H1 (cell line): ENCODE measurements at regions not wholly inside any gene's neighbourhood (a gene's known extent, or its start where the extent isn't known, plus 50 kb on each side); places are given as distances from the start of the nearest gene placed in this dataset.

ENCODE experiments used
- CTCF ChIA-PET: fragments of 300-600 bp; sonication (Branson Sonifier 250); formaldehyde crosslinking; loops from one replicate; lab custom pipeline; 2021; ENCODE audit not compliant: partially characterized antibody; lab: Charles Lee
- POLR2A ChIA-PET: fragments of 300-600 bp; sonication (Branson Sonifier 250); formaldehyde crosslinking; loops from one replicate; lab custom pipeline; 2021; ENCODE audit warnings: inconsistent platforms; ENCODE audit not compliant: partially characterized antibody; lab: Charles Lee
- DNase-seq, 2 experiments: peaks; one replicate each; pipeline versions ENCODE4 v3.0.0 to v3.0.0-alpha.2; 2010 to 2022; ENCODE audit warnings: low spot score in 2 of 2, low read depth in 1 of 2, mixed read lengths in 1 of 2
- FAIRE-seq: peaks from 2 replicates; lab custom pipeline; 2011; peaks lifted over from hg19 to GRCh38; lab: Jason Lieb, UNC
- H2AFZ ChIP-seq: 2 replicates; pipeline ENCODE4 v1.8.1; 2012; ENCODE audit warnings: low read length, inconsistent platforms
- H2AK5ac ChIP-seq: 2 replicates; pipeline ENCODE4 v1.6.1; 2013; ENCODE audit warnings: low read depth, low read length
- H2BK120ac ChIP-seq: replicated peaks from 2 replicates; pipeline ENCODE3; 2013; ENCODE audit warnings: low read depth, low read length, inconsistent platforms
- H2BK12ac ChIP-seq: 2 replicates; pipeline ENCODE4 v1.6.1; 2013; ENCODE audit warnings: low read depth, low read length
- H2BK15ac ChIP-seq: 2 replicates; pipeline ENCODE4 v1.6.1; 2013; ENCODE audit warnings: low read length
- H2BK20ac ChIP-seq: 2 replicates; pipeline ENCODE4 v1.6.1; 2013; ENCODE audit warnings: low read length
- H2BK5ac ChIP-seq: 2 replicates; pipeline ENCODE4 v1.6.1; 2013; ENCODE audit warnings: low read depth, low read length
- H3K14ac ChIP-seq: 2 replicates; pipeline ENCODE4 v1.6.1; 2013; ENCODE audit warnings: inconsistent platforms; ENCODE audit not compliant: insufficient read length
- H3K18ac ChIP-seq: 2 replicates; pipeline ENCODE4 v1.6.1; 2013; ENCODE audit warnings: low read length; ENCODE audit errors: extremely low read depth
- H3K23ac ChIP-seq: 2 replicates; pipeline ENCODE4 v1.6.1; 2013; ENCODE audit warnings: inconsistent platforms; ENCODE audit not compliant: insufficient read length
- H3K23me2 ChIP-seq: 2 replicates; pipeline ENCODE4 v1.6.1; 2013; ENCODE audit warnings: low read depth, low read length
- H3K27ac ChIP-seq: 2 replicates; pipeline ENCODE4 v1.6.1; 2011; ENCODE audit warnings: low read depth, low read length, inconsistent platforms
- H3K27me3 ChIP-seq, 4 experiments: replicated peaks in 1 of 4; 1 replicate in 1 of 4; 2 replicates in 3 of 4; pipeline versions ENCODE4 v1.6.1 to v1.8.1; 2011 to 2013; ENCODE audit warnings: low read length in 3 of 4, mild to moderate bottlenecking in 3 of 4, inconsistent platforms in 2 of 4, mixed read lengths in 2 of 4, moderate library complexity in 1 of 4; ENCODE audit not compliant: control insufficient read depth in 3 of 4, insufficient read depth in 3 of 4; ENCODE audit errors: extremely low read depth in 1 of 4
- H3K36me3 ChIP-seq, 4 experiments: 2 replicates each; pipeline versions ENCODE4 v1.6.1 to v1.8.1; 2011 to 2013; ENCODE audit warnings: mild to moderate bottlenecking in 4 of 4, low read length in 3 of 4, moderate library complexity in 2 of 4, control low read depth in 1 of 4, inconsistent platforms in 1 of 4; ENCODE audit not compliant: insufficient read depth in 4 of 4, control insufficient read depth in 2 of 4
- H3K4ac ChIP-seq: replicated peaks from 2 replicates; pipeline ENCODE3; 2013; ENCODE audit warnings: low read length, low read depth, mixed read lengths, inconsistent platforms; ENCODE audit not compliant: insufficient read length
- H3K4me1 ChIP-seq, 4 experiments: replicated peaks in 1 of 4; 1 replicate in 1 of 4; 2 replicates in 3 of 4; pipeline versions ENCODE4 v1.6.1 to v1.8.1; 2011 to 2013; ENCODE audit warnings: low read length in 3 of 4, inconsistent platforms in 2 of 4, mixed read lengths in 1 of 4; ENCODE audit not compliant: insufficient read depth in 4 of 4, control insufficient read depth in 3 of 4
- H3K4me2 ChIP-seq, 2 experiments: 2 replicates each; pipeline versions ENCODE4 v1.6.1 to v1.8.1; 2011 to 2013; ENCODE audit warnings: low read depth in 2 of 2, low read length in 2 of 2, control low read depth in 1 of 2, inconsistent platforms in 1 of 2, mild to moderate bottlenecking in 1 of 2; ENCODE audit not compliant: insufficient read depth in 1 of 2
- H3K4me3 ChIP-seq, 4 experiments: fragments of 200-600, 300-600 bp in 1 of 4; sonication (generic), shearing (Covaris generic), sonication (Bioruptor Twin) in 1 of 4; 2 replicates each; pipeline versions ENCODE4 v1.5.1 to v1.8.1; 2011 to 2016; ENCODE audit warnings: low read length in 4 of 4, low read depth in 3 of 4, control low read depth in 2 of 4, inconsistent platforms in 2 of 4, mild to moderate bottlenecking in 2 of 4, mixed read lengths in 1 of 4, moderate library complexity in 1 of 4; ENCODE audit not compliant: insufficient read depth in 2 of 4; ENCODE audit errors: extremely low read depth in 1 of 4
- H3K56ac ChIP-seq: replicated peaks from 2 replicates; pipeline ENCODE3; 2013; ENCODE audit warnings: low read depth, mild to moderate bottlenecking, mixed read lengths, low read length, inconsistent platforms; ENCODE audit not compliant: insufficient read length
- H3K79me1 ChIP-seq: 2 replicates; pipeline ENCODE4 v1.6.1; 2013; ENCODE audit warnings: low read depth, low read length, control low read depth
- H3K79me2 ChIP-seq, 2 experiments: 2 replicates each; pipeline versions ENCODE4 v1.6.1 to v1.8.1; 2012 to 2013; ENCODE audit warnings: low read length in 2 of 2, mild to moderate bottlenecking in 2 of 2, inconsistent platforms in 1 of 2; ENCODE audit not compliant: insufficient read depth in 2 of 2, control insufficient read depth in 1 of 2
- H3K9ac ChIP-seq, 4 experiments: replicated peaks in 1 of 4; 1 replicate in 1 of 4; 2 replicates in 3 of 4; pipeline versions ENCODE4 v1.6.1 to v1.8.1; 2011 to 2013; ENCODE audit warnings: low read depth in 3 of 4, low read length in 3 of 4, control low read depth in 2 of 4, mild to moderate bottlenecking in 2 of 4, moderate library complexity in 2 of 4, inconsistent platforms in 1 of 4; ENCODE audit errors: extremely low read depth in 1 of 4
- H3K9me3 ChIP-seq, 2 experiments: 2 replicates each; pipeline versions ENCODE4 v1.6.1 to v1.8.1; 2012 to 2013; ENCODE audit warnings: mild to moderate bottlenecking in 2 of 2, moderate library complexity in 2 of 2, control low read depth in 1 of 2, inconsistent platforms in 1 of 2, low read depth in 1 of 2, low read length in 1 of 2, mixed read lengths in 1 of 2; ENCODE audit not compliant: insufficient read depth in 2 of 2
- H4K20me1 ChIP-seq, 2 experiments: replicated peaks in 1 of 2; 2 replicates each; pipeline versions ENCODE3 to v1.8.1; 2011 to 2013; ENCODE audit warnings: inconsistent platforms in 2 of 2, low read length in 2 of 2, mild to moderate bottlenecking in 1 of 2; ENCODE audit not compliant: insufficient read depth in 2 of 2, control insufficient read depth in 1 of 2
- H4K5ac ChIP-seq: 2 replicates; pipeline ENCODE4 v1.6.1; 2013; ENCODE audit warnings: low read length, low read depth, mixed read lengths, inconsistent platforms; ENCODE audit not compliant: insufficient read length
- H4K8ac ChIP-seq: 2 replicates; pipeline ENCODE4 v1.8.0; 2013; ENCODE audit warnings: mild to moderate bottlenecking, moderate library complexity, low read length, inconsistent platforms; ENCODE audit not compliant: insufficient read depth; ENCODE audit errors: extremely low read depth
- H4K91ac ChIP-seq: replicated peaks from 2 replicates; pipeline ENCODE3; 2013; ENCODE audit warnings: low read length, mixed read lengths, inconsistent platforms; ENCODE audit not compliant: insufficient read length
- ASH2L ChIP-seq: fragments of 200-600, 300-600 bp; sonication (generic); IDR thresholded peaks from one replicate; pipeline ENCODE4 v1.7.1; 2017; ENCODE audit warnings: low read length
- BCL11A ChIP-seq, 2 experiments: IDR thresholded peaks; one replicate each; pipeline ENCODE4 v1.6.1; 2011; ENCODE audit warnings: low read depth in 2 of 2, low read length in 2 of 2, mild to moderate bottlenecking in 2 of 2
- CHD2 ChIP-seq: IDR thresholded peaks from 2 replicates; pipeline ENCODE4 v1.6.1; 2012; ENCODE audit warnings: low read length, improper control_type of control experiment
- CTBP2 ChIP-seq: IDR thresholded peaks from 2 replicates; pipeline ENCODE4 v1.7.0; 2011; ENCODE audit warnings: borderline replicate concordance, mild to moderate bottlenecking, moderate library complexity, mixed read lengths, low read length; ENCODE audit not compliant: insufficient read depth, insufficient read length
- EP300 ChIP-seq, 2 experiments: IDR thresholded peaks; 1 replicate in 1 of 2; 2 replicates in 1 of 2; pipeline ENCODE4 v1.6.1; 2011 to 2012; ENCODE audit warnings: low read depth in 2 of 2, low read length in 2 of 2, mild to moderate bottlenecking in 2 of 2, borderline replicate concordance in 1 of 2, inconsistent platforms in 1 of 2, moderate library complexity in 1 of 2
- FOSL1 ChIP-seq: IDR thresholded peaks from 2 replicates; pipeline ENCODE4 v1.6.1; 2011; ENCODE audit warnings: mild to moderate bottlenecking, low read depth, low read length, moderate library complexity; ENCODE audit not compliant: insufficient read depth
- GABPA ChIP-seq: IDR thresholded peaks from 2 replicates; pipeline ENCODE4 v1.6.1; 2011; ENCODE audit warnings: mild to moderate bottlenecking, low read length, moderate library complexity, borderline replicate concordance; ENCODE audit not compliant: insufficient read depth
- GTF2F1 ChIP-seq: IDR thresholded peaks from 2 replicates; pipeline ENCODE4 v1.6.1; 2012; ENCODE audit warnings: low read depth, low read length, improper control_type of control experiment, borderline replicate concordance
- KDM1A ChIP-seq: fragments of 200-600, 300-600 bp; sonication (generic); IDR thresholded peaks from 2 replicates; pipeline ENCODE4 v1.7.1; 2016; ENCODE audit warnings: mild to moderate bottlenecking, low read length, borderline replicate concordance
- MAFK ChIP-seq: IDR thresholded peaks from 2 replicates; pipeline ENCODE4 v1.6.1; 2012; ENCODE audit warnings: low read depth, mild to moderate bottlenecking, improper control_type of control experiment, low read length
- NANOG ChIP-seq: IDR thresholded peaks from 2 replicates; pipeline ENCODE4 v1.6.1; 2011; ENCODE audit warnings: low read length, low read depth, mild to moderate bottlenecking, inconsistent platforms; ENCODE audit not compliant: insufficient read depth, poor library complexity, severe bottlenecking
- RNF2 ChIP-seq: fragments of 200-900, 300-1000 bp; sonication (generic); IDR thresholded peaks from 2 replicates; pipeline ENCODE4 v1.7.1; 2016; ENCODE audit warnings: borderline replicate concordance, low read depth, mild to moderate bottlenecking, antibody characterized with exemption, low read length; ENCODE audit not compliant: poor library complexity, severe bottlenecking; ENCODE audit errors: missing control alignments
- SP1 ChIP-seq: IDR thresholded peaks from 2 replicates; pipeline ENCODE4 v1.6.1; 2011; ENCODE audit warnings: low read depth, low read length
- YY1 ChIP-seq: IDR thresholded peaks from 2 replicates; pipeline ENCODE4 v1.6.1; 2011; ENCODE audit warnings: low read depth, mild to moderate bottlenecking, low read length
- WGBS, 2 experiments: shearing (Covaris generic) in 1 of 2; methylation state at CpG; one replicate each; pipeline versions ENCODE4 v1.1.6 to v1.1.7; 2013 to 2015; ENCODE audit warnings: low lambda C conversion rate in 2 of 2, mixed read lengths in 2 of 2, inconsistent platforms in 1 of 2, low coverage in 1 of 2, missing lambda C conversion rate in 1 of 2; ENCODE audit not compliant: insufficient replicate concordance in 2 of 2, insufficient coverage in 1 of 2, insufficient read length in 1 of 2; ENCODE audit errors: extremely low coverage in 1 of 2, missing lambda C conversion rate in 1 of 2; 5-methylcytosine and 5-hydroxymethylcytosine counted together

- no peak overlapping the region for H2AFZ ChIP-seq
- DNase-seq (no peak), FAIRE-seq (no peak)
- POLR2A ChIA-PET = no interaction called here
- H3K79me1 ChIP-seq = no peaks in the 10 kb centered on the region
- no peak overlapping the region for H2AK5ac ChIP-seq
- H4K91ac ChIP-seq = no peak overlapping the region
- no peaks in the 10 kb centered on the region for H3K27me3 ChIP-seq
- CTCF ChIA-PET = no interaction called here
- H3K4me2 ChIP-seq = no peak overlapping the region
- H3K18ac ChIP-seq = no peak overlapping the region
- H2BK12ac ChIP-seq = no peak overlapping the region
- H4K8ac ChIP-seq = no peak overlapping the region
- no peaks in the 10 kb centered on the region for H3K4me1 ChIP-seq
- no peak overlapping the region for H3K4me3 ChIP-seq
- H2BK20ac ChIP-seq = no peak overlapping the region
- H3K14ac ChIP-seq = no peak overlapping the region
- H4K5ac ChIP-seq = no peak overlapping the region
- no peak overlapping the region for H3K27ac ChIP-seq
- no peaks in the 10 kb centered on the region for H3K23me2 ChIP-seq
- H3K9me3 ChIP-seq = no peaks in the 10 kb centered on the region; a peak in 1 of 4 replicates
- H2BK5ac ChIP-seq = no peak overlapping the region
- no peak overlapping the region for H3K23ac ChIP-seq
- H3K56ac ChIP-seq = no peak overlapping the region
- H4K20me1 ChIP-seq = no peaks in the 10 kb centered on the region
- H3K4ac ChIP-seq = no peak overlapping the region
- H3K36me3 ChIP-seq = no peaks in the 10 kb centered on the region
- H2BK15ac ChIP-seq = no peak overlapping the region
- H3K9ac ChIP-seq = no peak overlapping the region
- H3K79me2 ChIP-seq = no peaks in the 10 kb centered on the region
- 93% methylated on average over 3 of the region's 3 CpGs; no CpG with 5 or more reads in 1 of the 2 experiments for WGBS, 2 experiments
- no peak overlapping the region for H2BK120ac ChIP-seq
- no peak for TF ChIP-seq YY1
- TF ChIP-seq NANOG = no peak
- no peak for TF ChIP-seq CTBP2
- TF ChIP-seq FOSL1 = no peak
- TF ChIP-seq GTF2F1 = no peak
- TF ChIP-seq GABPA = no peak
- TF ChIP-seq SP1 = no peak
- no peak for TF ChIP-seq KDM1A
- TF ChIP-seq BCL11A (IDR thresholded peaks at IDR 0.05; ENCODE audit: low read depth in 2 of 2, low read length in 2 of 2) = no peak
- TF ChIP-seq RNF2 = no peak
- no peak for TF ChIP-seq EP300 (IDR thresholded peaks at IDR 0.05; ENCODE audit: borderline replicate concordance in 1 of 2, low read depth in 2 of 2, low read length in 2 of 2)
- TF ChIP-seq CHD2 = no peak
- no peak for TF ChIP-seq ASH2L
- no peak for TF ChIP-seq MAFK
These were observed 242.1 kb upstream of the TRAM1L1 start for GRCh38 chr4:117327491-117327890.
